Loucy (cell line): ENCODE measurements at regions not wholly inside any gene's neighbourhood (a gene's known extent, or its start where the extent isn't known, plus 50 kb on each side); places are given as distances from the start of the nearest gene placed in this dataset.

Experiments
- H2AFZ ChIP-seq: fragments of 200-600 bp; sonication (generic); 2 replicates; pipeline ENCODE4 v1.6.0; 2016; ENCODE audit warnings: antibody characterized with exemption, mild to moderate bottlenecking, low read length, moderate library complexity
- H3F3A ChIP-seq: fragments of 200-600 bp; 2 replicates; pipeline ENCODE4 v1.6.0; 2016; ENCODE audit warnings: antibody characterized with exemption, low read depth, mild to moderate bottlenecking
- H3K27me3 ChIP-seq: fragments of 200-600 bp; sonication (generic); 2 replicates; pipeline ENCODE4 v1.6.1; 2014; ENCODE audit warnings: low read length, mild to moderate bottlenecking; ENCODE audit not compliant: insufficient read depth, poor library complexity, severe bottlenecking
- H3K36me3 ChIP-seq: fragments of 200-600 bp; sonication (generic); 2 replicates; pipeline ENCODE4 v1.6.1; 2016; ENCODE audit warnings: low read length; ENCODE audit not compliant: insufficient read depth
- H3K4me1 ChIP-seq: fragments of 200-600 bp; sonication (generic); 2 replicates; pipeline ENCODE4 v1.5.1; 2014; ENCODE audit warnings: low read length, mild to moderate bottlenecking; ENCODE audit not compliant: insufficient read depth, poor library complexity, severe bottlenecking
- H3K4me2 ChIP-seq: fragments of 200-600 bp; sonication (generic); 2 replicates; pipeline ENCODE4 v1.6.0; 2014; ENCODE audit warnings: antibody characterized with exemption, low read length, low read depth, mild to moderate bottlenecking; ENCODE audit not compliant: poor library complexity, severe bottlenecking
- H3K4me3 ChIP-seq: fragments of 200-600 bp; sonication (generic); 2 replicates; pipeline ENCODE4 v1.5.1; 2014; ENCODE audit warnings: low read length, mild to moderate bottlenecking, mixed read lengths; ENCODE audit not compliant: poor library complexity, severe bottlenecking
- H3K79me2 ChIP-seq: fragments of 200-600 bp; sonication (generic); 2 replicates; pipeline ENCODE4 v1.6.1; 2014; ENCODE audit warnings: low read length; ENCODE audit not compliant: insufficient read depth
- H3K9ac ChIP-seq: fragments of 200-600 bp; sonication (generic); 2 replicates; pipeline ENCODE4 v1.6.0; 2014; ENCODE audit warnings: mild to moderate bottlenecking, low read depth, low read length, moderate library complexity; ENCODE audit not compliant: poor library complexity, severe bottlenecking
- H3K9me2 ChIP-seq: fragments of 200-600 bp; sonication (generic); replicated peaks from 2 replicates; pipeline ENCODE4 v1.6.1; 2016; ENCODE audit warnings: low read depth, low read length, mixed read lengths
- H3K9me3 ChIP-seq: fragments of 200-600 bp; sonication (generic); 2 replicates; pipeline ENCODE4 v1.6.1; 2014; ENCODE audit warnings: mild to moderate bottlenecking, antibody characterized with exemption, low read length, low read depth; ENCODE audit not compliant: insufficient read depth
- H4K20me1 ChIP-seq: fragments of 200-600 bp; sonication (generic); 2 replicates; pipeline ENCODE4 v1.6.0; 2014; ENCODE audit warnings: antibody characterized with exemption, low read length, mild to moderate bottlenecking; ENCODE audit not compliant: insufficient read depth, poor library complexity, severe bottlenecking
- CTCF ChIP-seq: fragments of 200-600 bp; sonication (generic); conservative IDR thresholded peaks from 2 replicates; pipeline ENCODE4 v1.5.1; 2014; ENCODE audit warnings: mild to moderate bottlenecking, antibody characterized with exemption, low read length
- EZH2phosphoT487 ChIP-seq: fragments of 200-600 bp; IDR thresholded peaks from 2 replicates; pipeline ENCODE4 v1.6.1; 2018; ENCODE audit warnings: antibody characterized with exemption, mild to moderate bottlenecking, moderate library complexity, borderline replicate concordance

- Histone ChIP-seq H3K4me1 (peaks cover 25% of the 10 kb centered on the region), H3F3A (no peaks in the 10 kb centered on the region), H3K4me2 (no peak overlapping the region), H3K36me3 (no peaks in the 10 kb centered on the region), H3K9me2 (no peaks in the 10 kb centered on the region), H4K20me1 (no peaks in the 10 kb centered on the region), H3K27me3 (no peaks in the 10 kb centered on the region), H3K79me2 (no peaks in the 10 kb centered on the region; the same call in 1 of the 2 replicates), H3K9ac (no peak overlapping the region), H3K9me3 (no peaks in the 10 kb centered on the region), H2AFZ (no peak overlapping the region), H3K4me3 (no peak overlapping the region)
- TF ChIP-seq EZH2phosphoT487, result no peak
- no peak for TF ChIP-seq CTCF
Observed at GRCh38 chr2:144265654-144266053, 254.3 kb downstream of the ZEB2 start.

GRCh38 chr2:144261966-144262365 lies 258.0 kb downstream of the ZEB2 start:
- H3K4me1 ChIP-seq, result peaks cover 12% of the 10 kb centered on the region
- H3K9me3 ChIP-seq, result peaks cover 15% of the 10 kb centered on the region; the same call in 1 of the 2 replicates
- TF ChIP-seq EZH2phosphoT487, result no peak
- TF ChIP-seq CTCF, result no peak
- H3K4me3 ChIP-seq, result no peak overlapping the region
- no peaks in the 10 kb centered on the region for H3K36me3 ChIP-seq
- no peaks in the 10 kb centered on the region for H4K20me1 ChIP-seq
- no peaks in the 10 kb centered on the region for H3K27me3 ChIP-seq
- H3F3A ChIP-seq, result no peaks in the 10 kb centered on the region
- no peak overlapping the region for H2AFZ ChIP-seq
- no peaks in the 10 kb centered on the region for H3K9me2 ChIP-seq
- no peak overlapping the region for H3K9ac ChIP-seq
- H3K79me2 ChIP-seq, result no peaks in the 10 kb centered on the region; the same call in 1 of the 2 replicates
- H3K4me2 ChIP-seq, result no peak overlapping the region

- Histone ChIP-seq H3K4me1 (peaks cover 15% of the 10 kb centered on the region), H4K20me1 (no peaks in the 10 kb centered on the region), H3K9me2 (no peaks in the 10 kb centered on the region), H3K27me3 (no peaks in the 10 kb centered on the region), H3K79me2 (peaks cover 3% of the 10 kb centered on the region; the same call in 1 of the 2 replicates), H3K4me2 (no peak overlapping the region), H3K36me3 (no peaks in the 10 kb centered on the region), H3K4me3 (no peak overlapping the region), H3K9ac (no peak overlapping the region), H3F3A (no peaks in the 10 kb centered on the region), H2AFZ (no peak overlapping the region), H3K9me3 (peaks cover 15% of the 10 kb centered on the region; the same call in 1 of the 2 replicates)
- TF ChIP-seq EZH2phosphoT487 (no peak), CTCF (no peak)
Observed at GRCh38 chr2:144261336-144261735, 258.6 kb downstream of the ZEB2 start.
